ENCODE measurements at regions not wholly inside any gene's neighbourhood (a gene's known extent, or its start where the extent isn't known, plus 50 kb on each side); places are given as distances from the start of the nearest gene placed in this dataset.

DNA sequence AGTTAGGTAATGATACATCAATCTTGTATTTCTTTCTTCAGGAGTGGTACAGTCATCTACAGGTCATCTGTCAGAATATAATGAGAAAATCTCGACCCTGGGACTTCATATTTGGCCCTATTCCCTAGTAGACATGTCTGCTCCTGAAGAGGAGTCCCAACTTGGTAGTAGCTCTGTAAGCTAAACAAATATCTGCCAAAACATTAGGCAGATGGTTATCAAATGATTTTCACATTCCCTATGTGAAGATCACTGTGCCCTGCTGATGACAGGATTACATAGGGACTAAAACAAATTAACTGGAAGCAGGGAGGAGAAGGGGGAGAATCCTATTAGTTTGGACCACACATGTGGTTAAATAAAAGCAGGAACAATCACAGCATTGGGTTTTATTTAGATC, 138.6 kb upstream of the NFIB start:
- no peaks in the 10 kb centered on the region for H3K79me2 ChIP-seq (ENCODE audit: control insufficient read depth, insufficient read depth, low read length)

More for the DNA sequence above, 138.6 kb upstream of the NFIB start:
- FAIRE-seq (no peak), DNase-seq (ENCODE audit: low read depth, low spot score) (no peak)
- H3K4me2 ChIP-seq (ENCODE audit: insufficient read depth, low read length): no peak overlapping the region
- CTCF ChIA-PET: interaction anchor here (0.6 to 1.8 kb wide), 2 partner anchors 10 to 316 kb away, joined by 3 to 5 read pairs; no protein-coding TSS in a partner anchor
- no peaks in the 10 kb centered on the region for H4K20me1 ChIP-seq (replicated peaks; ENCODE audit: control insufficient read depth, extremely low read depth, insufficient read depth, low read length)
- no TSS peak for BruUV-seq (replicated peaks)
- no peak overlapping the region for H3K9ac ChIP-seq (replicated peaks; ENCODE audit: extremely low read depth, insufficient read depth, low read length)
- H3K4me1 ChIP-seq (ENCODE audit: control insufficient read depth, extremely low read depth, insufficient read depth, low read length): no peaks in the 10 kb centered on the region
- no peak overlapping the region for H3K4me3 ChIP-seq (replicated peaks in 1 of 3; ENCODE audit: insufficient read depth in 1 of 3, low read depth in 1 of 3, low read length in 3 of 3)
- peaks cover 0 to 10% of the 10 kb centered on the region in 2 experiments for H3K27me3 ChIP-seq (ENCODE audit: control insufficient read depth in 2 of 2, insufficient read depth in 2 of 2, low read length in 2 of 2)
- intact Hi-C loops (cut with micrococcal nuclease): no loop called here
- no peaks in the 10 kb centered on the region for H3K9me3 ChIP-seq (replicated peaks; ENCODE audit: control insufficient read depth, insufficient read depth, low read length)
- dilution Hi-C loops (cut with MboI; ENCODE audit: extremely low pct_ligation_motif_present, low sequenced_read_pairs): no loop called here
- POLR2A ChIA-PET: no interaction called here
- no peak overlapping the region for H2AFZ ChIP-seq (ENCODE audit: low read depth, low read length)
- H3K9me1 ChIP-seq (replicated peaks; ENCODE audit: control insufficient read depth, extremely low read depth, insufficient read depth, low read length): no peaks in the 10 kb centered on the region
- no peaks in the 10 kb centered on the region for H3K36me3 ChIP-seq (ENCODE audit: control insufficient read depth in 2 of 2, extremely low read depth in 1 of 2, insufficient read depth in 2 of 2, low read length in 2 of 2)
- TF ChIP-seq POLR2AphosphoS5 (IDR thresholded peaks at IDR 0.05; ENCODE audit: insufficient read depth, low read depth, low read length) (no peak), MYC (IDR thresholded peaks at IDR 0.05; ENCODE audit: low read depth, low read length) (no peak), JUN (IDR thresholded peaks at IDR 0.05; ENCODE audit: borderline replicate concordance, insufficient read depth, insufficient read length, low read depth) (no peak), EZH2 (IDR thresholded peaks at IDR 0.05; ENCODE audit: borderline replicate concordance, low read depth, low read length, severe bottlenecking) (no peak), GATA2 (IDR thresholded peaks at IDR 0.05; ENCODE audit: insufficient read depth, insufficient read length, low read depth, low read length) (no peak), POLR2A (IDR thresholded peaks at IDR 0.05; ENCODE audit: low read depth, low read length) (no peak), FOS (IDR thresholded peaks at IDR 0.05; ENCODE audit: borderline replicate concordance, insufficient read depth, low read length) (no peak)
- TF ChIP-seq, protein P1, sequence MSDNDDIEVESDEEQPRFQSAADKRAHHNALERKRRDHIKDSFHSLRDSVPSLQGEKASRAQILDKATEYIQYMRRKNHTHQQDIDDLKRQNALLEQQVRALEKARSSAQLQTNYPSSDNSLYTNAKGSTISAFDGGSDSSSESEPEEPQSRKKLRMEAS (IDR thresholded peaks at IDR 0.05; ENCODE audit: insufficient read depth, insufficient read length): no peak
- TF ChIP-seq, protein P2, sequence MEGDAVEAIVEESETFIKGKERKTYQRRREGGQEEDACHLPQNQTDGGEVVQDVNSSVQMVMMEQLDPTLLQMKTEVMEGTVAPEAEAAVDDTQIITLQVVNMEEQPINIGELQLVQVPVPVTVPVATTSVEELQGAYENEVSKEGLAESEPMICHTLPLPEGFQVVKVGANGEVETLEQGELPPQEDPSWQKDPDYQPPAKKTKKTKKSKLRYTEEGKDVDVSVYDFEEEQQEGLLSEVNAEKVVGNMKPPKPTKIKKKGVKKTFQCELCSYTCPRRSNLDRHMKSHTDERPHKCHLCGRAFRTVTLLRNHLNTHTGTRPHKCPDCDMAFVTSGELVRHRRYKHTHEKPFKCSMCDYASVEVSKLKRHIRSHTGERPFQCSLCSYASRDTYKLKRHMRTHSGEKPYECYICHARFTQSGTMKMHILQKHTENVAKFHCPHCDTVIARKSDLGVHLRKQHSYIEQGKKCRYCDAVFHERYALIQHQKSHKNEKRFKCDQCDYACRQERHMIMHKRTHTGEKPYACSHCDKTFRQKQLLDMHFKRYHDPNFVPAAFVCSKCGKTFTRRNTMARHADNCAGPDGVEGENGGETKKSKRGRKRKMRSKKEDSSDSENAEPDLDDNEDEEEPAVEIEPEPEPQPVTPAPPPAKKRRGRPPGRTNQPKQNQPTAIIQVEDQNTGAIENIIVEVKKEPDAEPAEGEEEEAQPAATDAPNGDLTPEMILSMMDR (IDR thresholded peaks at IDR 0.05; ENCODE audit: extremely low read depth in 1 of 2, insufficient read depth in 1 of 2, low read depth in 1 of 2, low read length in 2 of 2): no peak
- no peak overlapping the region for H3K27ac ChIP-seq (ENCODE audit: insufficient read depth, low read depth, low read length)
